ENCODE measurements at regions not wholly inside any gene's neighbourhood (a gene's known extent, or its start where the extent isn't known, plus 50 kb on each side); places are given as distances from the start of the nearest gene placed in this dataset.

DNA sequence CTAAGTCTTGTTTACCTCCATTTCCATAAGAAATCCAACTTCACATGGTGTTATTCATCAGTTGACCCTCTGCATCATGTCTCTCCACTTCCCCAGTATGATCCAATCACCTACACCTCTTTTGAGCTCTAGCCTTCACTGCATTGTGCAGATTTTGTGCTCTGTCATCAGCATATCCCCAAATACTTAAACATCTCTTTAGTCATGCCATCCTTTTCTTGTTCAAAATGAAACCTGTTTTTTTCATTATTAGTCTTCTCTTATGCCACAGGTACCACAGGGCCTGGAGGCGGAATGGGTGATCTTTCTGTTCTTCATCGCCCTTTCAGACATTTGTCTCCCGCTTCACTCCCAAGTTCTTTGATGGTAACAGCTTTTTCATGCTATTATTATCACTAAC is 382.7 kb upstream of the GALNTL6 start:
- no peak overlapping the region for H3K27ac ChIP-seq
- no peaks in the 10 kb centered on the region for H3K4me1 ChIP-seq
- TF ChIP-seq, protein P1, sequence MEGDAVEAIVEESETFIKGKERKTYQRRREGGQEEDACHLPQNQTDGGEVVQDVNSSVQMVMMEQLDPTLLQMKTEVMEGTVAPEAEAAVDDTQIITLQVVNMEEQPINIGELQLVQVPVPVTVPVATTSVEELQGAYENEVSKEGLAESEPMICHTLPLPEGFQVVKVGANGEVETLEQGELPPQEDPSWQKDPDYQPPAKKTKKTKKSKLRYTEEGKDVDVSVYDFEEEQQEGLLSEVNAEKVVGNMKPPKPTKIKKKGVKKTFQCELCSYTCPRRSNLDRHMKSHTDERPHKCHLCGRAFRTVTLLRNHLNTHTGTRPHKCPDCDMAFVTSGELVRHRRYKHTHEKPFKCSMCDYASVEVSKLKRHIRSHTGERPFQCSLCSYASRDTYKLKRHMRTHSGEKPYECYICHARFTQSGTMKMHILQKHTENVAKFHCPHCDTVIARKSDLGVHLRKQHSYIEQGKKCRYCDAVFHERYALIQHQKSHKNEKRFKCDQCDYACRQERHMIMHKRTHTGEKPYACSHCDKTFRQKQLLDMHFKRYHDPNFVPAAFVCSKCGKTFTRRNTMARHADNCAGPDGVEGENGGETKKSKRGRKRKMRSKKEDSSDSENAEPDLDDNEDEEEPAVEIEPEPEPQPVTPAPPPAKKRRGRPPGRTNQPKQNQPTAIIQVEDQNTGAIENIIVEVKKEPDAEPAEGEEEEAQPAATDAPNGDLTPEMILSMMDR (IDR thresholded peaks at IDR 0.05) = no peak
- H3K36me3 ChIP-seq = no peaks in the 10 kb centered on the region
- DNase-seq (ENCODE audit: low spot score) = no peak
- no peaks in the 10 kb centered on the region for H3K27me3 ChIP-seq
- H3K9me3 ChIP-seq = no peaks in the 10 kb centered on the region
- no peak overlapping the region for H3K4me3 ChIP-seq

- H3K4me3 ChIP-seq = no peak overlapping the region
- no peaks in the 10 kb centered on the region for H3K36me3 ChIP-seq
- H3K27ac ChIP-seq = no peak overlapping the region
- no peaks in the 10 kb centered on the region for H3K4me1 ChIP-seq
- H3K27me3 ChIP-seq = no peaks in the 10 kb centered on the region
- TF ChIP-seq, protein P1 (IDR thresholded peaks at IDR 0.05) = no peak
- no peak for DNase-seq (ENCODE audit: low spot score)
- no peaks in the 10 kb centered on the region for H3K9me3 ChIP-seq
These were observed 416.0 kb upstream of the GALNTL6 start for GRCh38 chr4:171397175-171397574.

DNA sequence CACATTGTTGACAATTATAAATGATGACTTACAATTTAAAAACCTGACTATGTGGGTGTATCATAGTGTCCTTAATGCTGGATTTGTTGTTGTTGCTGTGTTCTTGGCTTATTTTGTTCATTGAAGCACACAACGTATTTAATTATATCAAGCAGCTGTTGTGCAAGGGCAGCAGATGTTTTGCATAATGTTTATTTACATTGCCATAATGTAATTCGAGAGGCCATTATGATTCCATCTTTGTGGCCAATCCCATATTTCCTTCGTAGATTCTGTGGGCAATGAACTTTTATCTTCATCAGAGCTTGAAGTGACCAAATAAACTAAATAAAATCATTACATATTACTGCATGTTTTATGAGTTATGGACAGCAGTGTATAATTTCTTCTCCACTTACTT is 422.6 kb upstream of the GALNTL6 start:
- Histone ChIP-seq H3K9me3 (no peaks in the 10 kb centered on the region), H3K4me3 (no peak overlapping the region), H3K36me3 (no peaks in the 10 kb centered on the region), H3K27me3 (no peaks in the 10 kb centered on the region), H3K27ac (no peak overlapping the region), H3K4me1 (no peaks in the 10 kb centered on the region)
- no peak for DNase-seq (ENCODE audit: low spot score)
- TF ChIP-seq, protein P1 (IDR thresholded peaks at IDR 0.05) = no peak

- DNase-seq (ENCODE audit: low spot score) = no peak
- Histone ChIP-seq H3K9me3 (no peaks in the 10 kb centered on the region), H3K27ac (no peak overlapping the region), H3K4me1 (no peaks in the 10 kb centered on the region), H3K27me3 (no peaks in the 10 kb centered on the region), H3K4me3 (no peak overlapping the region), H3K36me3 (no peaks in the 10 kb centered on the region)
- TF ChIP-seq, protein P1 (IDR thresholded peaks at IDR 0.05) = no peak
These were observed 434.9 kb upstream of the GALNTL6 start for GRCh38 chr4:171378323-171378722.

GRCh38 chr4:171376724-171377123 is 436.5 kb upstream of the GALNTL6 start:
- no peaks in the 10 kb centered on the region for H3K9me3 ChIP-seq
- H3K4me1 ChIP-seq = no peaks in the 10 kb centered on the region
- no peak overlapping the region for H3K4me3 ChIP-seq
- H3K27ac ChIP-seq = no peak overlapping the region
- TF ChIP-seq, protein P1 (IDR thresholded peaks at IDR 0.05) = no peak
- H3K27me3 ChIP-seq = no peaks in the 10 kb centered on the region
- H3K36me3 ChIP-seq = no peaks in the 10 kb centered on the region
- DNase-seq (ENCODE audit: low spot score) = no peak

DNA sequence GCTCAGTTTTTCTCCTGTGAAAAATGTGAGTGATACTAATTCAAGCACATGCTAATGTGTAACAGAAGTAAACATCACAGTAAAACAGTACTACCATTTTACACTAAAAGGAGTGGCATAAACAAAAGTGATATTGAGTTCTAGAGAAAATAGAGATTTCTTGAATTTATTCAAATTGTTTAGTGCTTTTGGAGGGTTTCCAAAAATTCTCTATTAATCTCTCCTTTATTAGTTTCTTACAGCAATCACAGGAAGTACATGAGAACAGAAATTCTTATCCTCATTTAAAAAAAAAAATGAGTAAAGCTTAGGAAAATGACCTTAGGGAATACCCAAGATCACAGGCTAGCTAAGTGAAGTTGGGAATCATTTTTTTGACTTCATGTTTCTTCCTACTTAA is 459.7 kb upstream of the GALNTL6 start:
- H3K4me3 ChIP-seq = no peak overlapping the region
- H3K4me1 ChIP-seq = no peaks in the 10 kb centered on the region
- DNase-seq (ENCODE audit: low spot score) = no peak
- no peaks in the 10 kb centered on the region for H3K9me3 ChIP-seq
- H3K36me3 ChIP-seq = no peaks in the 10 kb centered on the region
- TF ChIP-seq, protein P1 (IDR thresholded peaks at IDR 0.05) = no peak
- no peak overlapping the region for H3K27ac ChIP-seq
- no peaks in the 10 kb centered on the region for H3K27me3 ChIP-seq

Data from right atrium auricular region (tissue), 2 donors.